ENCODE measurements at regions not wholly inside any gene's neighbourhood (a gene's known extent, or its start where the extent isn't known, plus 50 kb on each side); places are given as distances from the start of the nearest gene placed in this dataset.

DNA sequence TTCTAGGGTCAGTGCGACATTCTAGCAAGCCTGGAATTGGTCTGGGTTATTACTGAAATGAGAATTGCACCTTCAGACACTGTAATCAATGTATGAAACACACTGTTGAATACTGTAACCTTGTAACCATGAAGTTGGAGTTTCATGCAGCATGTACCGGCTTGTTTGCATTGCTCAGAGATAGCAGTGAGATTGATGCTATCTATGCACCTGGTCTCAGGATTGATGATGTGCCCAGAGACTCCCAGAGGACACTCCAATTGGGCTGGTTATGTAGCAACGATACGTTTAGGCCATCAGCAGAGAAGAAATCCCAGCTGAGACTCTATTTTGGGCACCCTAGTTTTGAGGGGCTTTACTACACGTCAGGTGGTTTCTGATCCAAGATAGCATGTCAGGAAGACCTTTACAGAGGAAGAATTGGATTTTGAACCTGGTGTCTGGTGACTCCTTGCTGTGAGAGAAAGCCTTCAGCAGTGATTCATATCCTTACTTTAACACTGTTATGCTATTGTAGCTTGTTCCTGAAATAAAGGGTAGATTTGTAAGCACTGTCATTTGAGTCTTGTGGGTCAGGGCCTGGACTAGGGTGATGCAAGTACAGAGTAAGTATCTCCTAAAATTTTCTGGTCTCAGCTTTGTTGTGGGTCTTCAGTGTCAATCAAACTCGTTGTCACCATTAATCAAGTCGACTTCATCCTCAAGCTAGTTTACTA lies 305.1 kb upstream of the GULP1 start:
- Histone ChIP-seq H3K27me3 (ENCODE audit: low read length) (no peaks in the 10 kb centered on the region), H3K4me3 (ENCODE audit: insufficient read depth, low read length, poor library complexity, severe bottlenecking) (no peak overlapping the region), H3K9ac (ENCODE audit: low read length) (no peak overlapping the region), H3K9me3 (ENCODE audit: insufficient read depth, low read length) (no peaks in the 10 kb centered on the region), H4K20me1 (ENCODE audit: low read depth, low read length) (no peaks in the 10 kb centered on the region), H3K4me2 (ENCODE audit: low read depth, low read length, poor library complexity, severe bottlenecking) (no peak overlapping the region), H3K27ac (ENCODE audit: low read depth, low read length) (no peak overlapping the region), H3K79me2 (ENCODE audit: insufficient read depth, low read length) (no peaks in the 10 kb centered on the region), H3F3A (ENCODE audit: insufficient read depth) (no peaks in the 10 kb centered on the region), H2AFZ (ENCODE audit: low read depth, low read length, severe bottlenecking) (no peak overlapping the region), H3K36me3 (ENCODE audit: low read length) (no peaks in the 10 kb centered on the region), H3K9me2 (replicated peaks; ENCODE audit: insufficient read depth, low read length) (no peaks in the 10 kb centered on the region)
- TF ChIP-seq, protein P1, sequence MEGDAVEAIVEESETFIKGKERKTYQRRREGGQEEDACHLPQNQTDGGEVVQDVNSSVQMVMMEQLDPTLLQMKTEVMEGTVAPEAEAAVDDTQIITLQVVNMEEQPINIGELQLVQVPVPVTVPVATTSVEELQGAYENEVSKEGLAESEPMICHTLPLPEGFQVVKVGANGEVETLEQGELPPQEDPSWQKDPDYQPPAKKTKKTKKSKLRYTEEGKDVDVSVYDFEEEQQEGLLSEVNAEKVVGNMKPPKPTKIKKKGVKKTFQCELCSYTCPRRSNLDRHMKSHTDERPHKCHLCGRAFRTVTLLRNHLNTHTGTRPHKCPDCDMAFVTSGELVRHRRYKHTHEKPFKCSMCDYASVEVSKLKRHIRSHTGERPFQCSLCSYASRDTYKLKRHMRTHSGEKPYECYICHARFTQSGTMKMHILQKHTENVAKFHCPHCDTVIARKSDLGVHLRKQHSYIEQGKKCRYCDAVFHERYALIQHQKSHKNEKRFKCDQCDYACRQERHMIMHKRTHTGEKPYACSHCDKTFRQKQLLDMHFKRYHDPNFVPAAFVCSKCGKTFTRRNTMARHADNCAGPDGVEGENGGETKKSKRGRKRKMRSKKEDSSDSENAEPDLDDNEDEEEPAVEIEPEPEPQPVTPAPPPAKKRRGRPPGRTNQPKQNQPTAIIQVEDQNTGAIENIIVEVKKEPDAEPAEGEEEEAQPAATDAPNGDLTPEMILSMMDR (IDR thresholded peaks at IDR 0.05; ENCODE audit: insufficient read depth, low read length, poor library complexity, severe bottlenecking) = no peak
- no peak for TF ChIP-seq EZH2phosphoT487 (conservative IDR thresholded peaks at IDR 0.05; ENCODE audit: low read length)

DNA sequence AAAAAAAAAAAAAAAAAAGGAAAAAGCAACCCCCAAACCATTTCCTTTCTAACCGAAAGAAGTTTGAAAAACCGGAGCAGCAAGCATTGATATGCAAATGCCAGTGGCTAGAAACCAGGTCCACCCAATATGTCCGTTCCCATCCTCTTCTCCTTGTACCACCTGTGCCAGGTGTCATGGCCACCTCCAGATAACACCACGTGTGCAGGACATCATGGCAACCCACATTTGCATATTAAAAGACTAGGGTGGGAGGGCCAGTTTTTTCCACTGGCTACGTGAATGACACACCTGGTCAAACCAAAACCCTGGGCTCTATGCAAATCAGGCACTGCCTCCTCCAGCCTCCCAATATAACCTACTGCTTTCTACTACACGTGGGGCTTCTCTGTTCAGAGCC lies 303.3 kb upstream of the GULP1 start:
- Histone ChIP-seq H3K9me2 (replicated peaks; ENCODE audit: insufficient read depth, low read length) (no peaks in the 10 kb centered on the region), H3K4me3 (ENCODE audit: insufficient read depth, low read length, poor library complexity, severe bottlenecking) (no peak overlapping the region), H3K27ac (ENCODE audit: low read depth, low read length) (no peak overlapping the region), H2AFZ (ENCODE audit: low read depth, low read length, severe bottlenecking) (no peak overlapping the region), H4K20me1 (ENCODE audit: low read depth, low read length) (no peaks in the 10 kb centered on the region), H3K79me2 (ENCODE audit: insufficient read depth, low read length) (no peaks in the 10 kb centered on the region), H3K36me3 (ENCODE audit: low read length) (no peaks in the 10 kb centered on the region), H3K27me3 (ENCODE audit: low read length) (no peaks in the 10 kb centered on the region), H3K9me3 (ENCODE audit: insufficient read depth, low read length) (no peaks in the 10 kb centered on the region), H3F3A (ENCODE audit: insufficient read depth) (no peaks in the 10 kb centered on the region), H3K4me2 (ENCODE audit: low read depth, low read length, poor library complexity, severe bottlenecking) (no peak overlapping the region), H3K9ac (ENCODE audit: low read length) (no peak overlapping the region)
- TF ChIP-seq, protein P1 (IDR thresholded peaks at IDR 0.05; ENCODE audit: insufficient read depth, low read length, poor library complexity, severe bottlenecking) = no peak
- no peak for TF ChIP-seq EZH2phosphoT487 (conservative IDR thresholded peaks at IDR 0.05; ENCODE audit: low read length)

DNA sequence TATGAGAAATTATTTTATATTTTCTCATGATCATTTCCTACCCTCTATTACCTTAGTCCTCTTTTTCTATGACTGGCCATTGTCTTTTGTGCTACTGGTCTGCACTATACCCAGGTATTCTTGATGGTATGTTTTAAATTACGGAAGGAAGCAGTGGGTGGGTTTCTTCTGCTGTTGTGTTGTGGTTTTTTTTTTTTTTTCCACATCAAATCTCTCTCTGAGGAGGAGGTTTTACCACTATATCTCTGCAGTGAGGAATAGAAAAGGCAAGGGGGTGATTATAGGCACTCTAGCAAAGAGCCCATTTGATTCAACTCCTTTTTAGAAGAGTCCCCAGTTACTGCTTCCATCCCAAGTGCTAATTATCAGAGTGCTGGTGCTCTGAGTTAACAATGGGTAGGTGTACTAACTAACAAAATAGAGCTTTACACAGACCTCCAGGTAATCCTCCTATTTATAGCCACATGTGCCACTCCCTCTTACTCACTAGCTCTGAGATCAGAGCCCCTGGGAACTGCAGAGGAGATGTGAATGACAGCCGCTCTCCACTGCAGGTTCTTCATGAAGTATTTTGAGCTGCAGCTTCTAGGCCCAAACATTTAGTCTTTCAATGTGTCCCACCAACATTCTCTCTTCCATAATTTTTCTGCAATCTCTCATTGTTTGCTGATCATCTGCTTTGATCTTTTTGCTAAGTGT lies 301.6 kb upstream of the GULP1 start:
- H4K20me1 ChIP-seq (ENCODE audit: low read depth, low read length) = no peaks in the 10 kb centered on the region
- no peaks in the 10 kb centered on the region for H3K9me2 ChIP-seq (replicated peaks; ENCODE audit: insufficient read depth, low read length)
- H3K27ac ChIP-seq (ENCODE audit: low read depth, low read length) = no peak overlapping the region
- no peak overlapping the region for H3K9ac ChIP-seq (ENCODE audit: low read length)
- no peaks in the 10 kb centered on the region for H3F3A ChIP-seq (ENCODE audit: insufficient read depth)
- H3K27me3 ChIP-seq (ENCODE audit: low read length) = no peaks in the 10 kb centered on the region
- no peak for TF ChIP-seq EZH2phosphoT487 (conservative IDR thresholded peaks at IDR 0.05; ENCODE audit: low read length)
- TF ChIP-seq, protein P1 (IDR thresholded peaks at IDR 0.05; ENCODE audit: insufficient read depth, low read length, poor library complexity, severe bottlenecking) = no peak
- H3K79me2 ChIP-seq (ENCODE audit: insufficient read depth, low read length) = no peaks in the 10 kb centered on the region
- H3K4me3 ChIP-seq (ENCODE audit: insufficient read depth, low read length, poor library complexity, severe bottlenecking) = no peak overlapping the region
- no peak overlapping the region for H3K4me2 ChIP-seq (ENCODE audit: low read depth, low read length, poor library complexity, severe bottlenecking)
- no peak overlapping the region for H2AFZ ChIP-seq (ENCODE audit: low read depth, low read length, severe bottlenecking)
- no peaks in the 10 kb centered on the region for H3K36me3 ChIP-seq (ENCODE audit: low read length)
- H3K9me3 ChIP-seq (ENCODE audit: insufficient read depth, low read length) = no peaks in the 10 kb centered on the region
